Endodermal cell (in vitro differentiated cells): ENCODE measurements at regions not wholly inside any gene's neighbourhood (a gene's known extent, or its start where the extent isn't known, plus 50 kb on each side); places are given as distances from the start of the nearest gene placed in this dataset.
A peak's percentile ranks its signal among the peaks of the same experiment; 100 is the strongest.

Experiments used
- DNase-seq: peaks from one replicate; pipeline ENCODE4 v3.0.0-alpha.2; 2017
- H3K27ac ChIP-seq: 2 replicates; pipeline ENCODE4 v1.5.1; 2013; ENCODE audit warnings: mild to moderate bottlenecking, low read depth, low read length, moderate library complexity
- H3K27me3 ChIP-seq: 2 replicates; pipeline ENCODE4 v1.6.1; 2013; ENCODE audit warnings: mild to moderate bottlenecking, low read length, moderate library complexity; ENCODE audit not compliant: insufficient read depth, control insufficient read depth, poor library complexity, severe bottlenecking
- H3K36me3 ChIP-seq: 2 replicates; pipeline ENCODE4 v1.7.0; 2013; ENCODE audit warnings: mild to moderate bottlenecking, low read length, moderate library complexity; ENCODE audit not compliant: control insufficient read depth, insufficient read depth
- H3K4me1 ChIP-seq: one replicate; pipeline ENCODE4 v1.7.0; 2013; ENCODE audit warnings: low read length; ENCODE audit not compliant: control insufficient read depth, insufficient read depth
- H3K4me3 ChIP-seq: 2 replicates; pipeline ENCODE4 v1.5.1; 2013; ENCODE audit warnings: mild to moderate bottlenecking, low read length, moderate library complexity
- H3K9ac ChIP-seq: 2 replicates; pipeline ENCODE4 v1.6.1; 2013; ENCODE audit warnings: mild to moderate bottlenecking, low read length, moderate library complexity; ENCODE audit not compliant: poor library complexity, severe bottlenecking; ENCODE audit errors: extremely low read depth
- H3K9me3 ChIP-seq: 2 replicates; pipeline ENCODE4 v1.6.1; 2013; ENCODE audit warnings: mild to moderate bottlenecking, low read length, moderate library complexity; ENCODE audit not compliant: control insufficient read depth
- H3K27ac Mint-ChIP-seq: 2 replicates; pipeline ENCODE4 v1.8.0; 2020; ENCODE audit warnings: mixed read lengths
- H3K27me3 Mint-ChIP-seq: 2 replicates; pipeline ENCODE4 v1.8.0; 2021; ENCODE audit warnings: mild to moderate bottlenecking, mixed read lengths; ENCODE audit not compliant: insufficient read depth
- H3K36me3 Mint-ChIP-seq: 2 replicates; pipeline ENCODE4 v1.8.0; 2020; ENCODE audit warnings: low read depth, mixed read lengths
- H3K4me1 Mint-ChIP-seq: 2 replicates; pipeline ENCODE4 v1.8.0; 2020; ENCODE audit warnings: mixed read lengths
- H3K4me3 Mint-ChIP-seq: 2 replicates; pipeline ENCODE4 v1.8.0; 2020; ENCODE audit warnings: mild to moderate bottlenecking, moderate library complexity, mixed read lengths
- H3K9me3 Mint-ChIP-seq: 2 replicates; pipeline ENCODE4 v1.8.0; 2020; ENCODE audit warnings: mild to moderate bottlenecking, mixed read lengths
- CTCF ChIP-seq: fragments of 200-600 bp; sonication (generic); conservative IDR thresholded peaks from 2 replicates; pipeline ENCODE4 v1.5.0; 2021; ENCODE audit warnings: antibody characterized with exemption, mild to moderate bottlenecking
- WGBS, 2 experiments: methylation state at CpG; one replicate each; pipeline versions ENCODE4 v1.1.5 to v1.1.7; 2013; ENCODE audit warnings: missing lambda C conversion rate in 2 of 2, mixed read lengths in 1 of 2; ENCODE audit not compliant: insufficient coverage in 1 of 2, insufficient read length in 1 of 2; 5-methylcytosine and 5-hydroxymethylcytosine counted together

GRCh38 chr19:31709476-31709875, 360.2 kb upstream of the TSHZ3 start:
- no peaks in the 10 kb centered on the region for H3K27me3 Mint-ChIP-seq
- 88 to 100% methylated on average over 1 to 2 of the region's 2 CpGs for WGBS, 2 experiments

GRCh38 chr19:31715249-31715945, 366.2 kb upstream of the TSHZ3 start:
- Mint-ChIP-seq H3K4me1 (peaks cover 3% of the 10 kb centered on the region), H3K9me3 (no peaks in the 10 kb centered on the region), H3K27me3 (no peaks in the 10 kb centered on the region), H3K4me3 (no peak overlapping the region), H3K27ac (no peak overlapping the region), H3K36me3 (no peaks in the 10 kb centered on the region)
- peak; percentile 51 for DNase-seq
- H3K4me3 ChIP-seq = no peak overlapping the region
- H3K4me1 ChIP-seq = no peaks in the 10 kb centered on the region
- H3K27ac ChIP-seq = no peak overlapping the region
- 84 to 85% methylated on average over 11 to 17 of the region's 17 CpGs for WGBS, 2 experiments
- no peaks in the 10 kb centered on the region for H3K27me3 ChIP-seq
- H3K9me3 ChIP-seq = no peaks in the 10 kb centered on the region
- H3K36me3 ChIP-seq = no peaks in the 10 kb centered on the region
- no peak overlapping the region for H3K9ac ChIP-seq
- no peak for TF ChIP-seq CTCF

More at GRCh38 chr19:31709476-31709875, 360.2 kb upstream of the TSHZ3 start:
- H3K27ac ChIP-seq = no peak overlapping the region
- no peak overlapping the region for H3K9ac ChIP-seq
- H3K36me3 ChIP-seq = no peaks in the 10 kb centered on the region
- H3K9me3 ChIP-seq = no peaks in the 10 kb centered on the region
- no peak for DNase-seq
- H3K4me1 ChIP-seq = no peaks in the 10 kb centered on the region
- H3K27ac Mint-ChIP-seq = no peak overlapping the region
- peaks cover 3% of the 10 kb centered on the region for H3K4me1 Mint-ChIP-seq
- TF ChIP-seq CTCF = no peak
- no peaks in the 10 kb centered on the region for H3K27me3 ChIP-seq
- no peaks in the 10 kb centered on the region for H3K9me3 Mint-ChIP-seq
- no peaks in the 10 kb centered on the region for H3K36me3 Mint-ChIP-seq
- H3K4me3 ChIP-seq = no peak overlapping the region
- no peak overlapping the region for H3K4me3 Mint-ChIP-seq

GRCh38 chr19:31716826-31717225, 367.6 kb upstream of the TSHZ3 start:
- Histone ChIP-seq H3K27ac (no peak overlapping the region), H3K36me3 (no peaks in the 10 kb centered on the region), H3K9me3 (no peaks in the 10 kb centered on the region), H3K4me1 (no peaks in the 10 kb centered on the region), H3K4me3 (no peak overlapping the region), H3K27me3 (no peaks in the 10 kb centered on the region), H3K9ac (no peak overlapping the region)
- peak; percentile 39 for DNase-seq
- peaks cover 3% of the 10 kb centered on the region for H3K4me1 Mint-ChIP-seq
- no peaks in the 10 kb centered on the region for H3K9me3 Mint-ChIP-seq
- no peak overlapping the region for H3K4me3 Mint-ChIP-seq
- H3K27me3 Mint-ChIP-seq = no peaks in the 10 kb centered on the region
- no peak overlapping the region for H3K27ac Mint-ChIP-seq
- 89% methylated on average over 6 of the region's 6 CpGs; no CpG with 5 or more reads in 1 of the 2 experiments for WGBS, 2 experiments
- no peak for TF ChIP-seq CTCF
- no peaks in the 10 kb centered on the region for H3K36me3 Mint-ChIP-seq
